Hepatocyte (in vitro differentiated cells): ENCODE measurements at regions not wholly inside any gene's neighbourhood (a gene's known extent, or its start where the extent isn't known, plus 50 kb on each side); places are given as distances from the start of the nearest gene placed in this dataset. TPM values are rescaled to one million over a fixed set of nuclear protein-coding genes. Genes with fewer than 3 reads are reported as not detected.
"Not testable (repeated sequence)": the region's sequence is repeated elsewhere in the genome, so short reads cannot be mapped to it uniquely, and the experiment has no call there.

Source experiments
- DNase-seq: peaks from one replicate; pipeline ENCODE4 v3.0.0-alpha.2; 2016; ENCODE audit warnings: low spot score
- H2AFZ ChIP-seq: fragments of 200-600 bp; sonication (generic); 2 replicates; pipeline ENCODE4 v1.6.0; 2016; ENCODE audit warnings: antibody characterized with exemption, mild to moderate bottlenecking
- H3K27ac ChIP-seq: fragments of 200-600 bp; sonication (generic); 2 replicates; pipeline ENCODE4 v1.5.1; 2016; ENCODE audit warnings: mild to moderate bottlenecking
- H3K27me3 ChIP-seq: fragments of 200-600 bp; sonication (generic); 2 replicates; pipeline ENCODE4 v1.6.1; 2016
- H3K36me3 ChIP-seq: fragments of 200-600 bp; sonication (generic); replicated peaks from 2 replicates; pipeline ENCODE4 v1.5.1; 2016; ENCODE audit warnings: low read depth; ENCODE audit not compliant: insufficient read depth
- H3K4me1 ChIP-seq: fragments of 200-600 bp; sonication (generic); 2 replicates; pipeline ENCODE4 v1.5.1; 2016; ENCODE audit warnings: mild to moderate bottlenecking, moderate library complexity; ENCODE audit not compliant: insufficient read depth
- H3K4me2 ChIP-seq: fragments of 200-600 bp; sonication (generic); 2 replicates; pipeline ENCODE4 v1.6.0; 2016
- H3K4me3 ChIP-seq: fragments of 200-600 bp; sonication (generic); 2 replicates; pipeline ENCODE4 v1.5.1; 2016; ENCODE audit warnings: mild to moderate bottlenecking
- H3K79me2 ChIP-seq: fragments of 200-600 bp; sonication (generic); 2 replicates; pipeline ENCODE4 v1.6.0; 2017; ENCODE audit warnings: mild to moderate bottlenecking
- H3K9me2 ChIP-seq: fragments of 200-600 bp; sonication (generic); replicated peaks from 2 replicates; pipeline ENCODE4 v1.6.0; 2017; ENCODE audit warnings: mild to moderate bottlenecking; ENCODE audit not compliant: insufficient read depth
- H3K9me3 ChIP-seq: fragments of 200-600 bp; sonication (generic); 2 replicates; pipeline ENCODE4 v1.5.1; 2016; ENCODE audit warnings: low read depth, mild to moderate bottlenecking
- H4K20me1 ChIP-seq: fragments of 200-600 bp; sonication (generic); 2 replicates; pipeline ENCODE4 v1.6.0; 2016; ENCODE audit warnings: mild to moderate bottlenecking; ENCODE audit not compliant: insufficient read depth, poor library complexity, severe bottlenecking
- EZH2 ChIP-seq: fragments of 200-600 bp; sonication (generic); IDR thresholded peaks from 2 replicates; pipeline ENCODE4 v1.6.1; 2016; ENCODE audit warnings: antibody characterized with exemption, mild to moderate bottlenecking, borderline replicate concordance
- EZH2phosphoT487 ChIP-seq: fragments of 200-600 bp; sonication (generic); IDR thresholded peaks from one replicate; pipeline ENCODE4 v1.6.1; 2018; ENCODE audit warnings: antibody characterized with exemption, mild to moderate bottlenecking, low read depth, moderate library complexity; ENCODE audit not compliant: unreplicated experiment, severe bottlenecking
- WGBS: methylation state at CpG from one replicate; pipeline ENCODE4 v1.1.6; 2016; ENCODE audit warnings: low lambda C conversion rate; ENCODE audit errors: missing lambda C conversion rate; 5-methylcytosine and 5-hydroxymethylcytosine counted together
- small RNA-seq: library from RNA; depleted of rRNA; stranded (forward); fragments of <200 nt; gene quantifications from one replicate; pipeline ENCODE3, GENCODE V24; 2014
- TF ChIP-seq, protein P1 (sequence below): fragments of 200-600 bp; sonication (generic); IDR thresholded peaks from 2 replicates; pipeline ENCODE4 v1.5.1; 2016; ENCODE audit warnings: antibody characterized with exemption, mild to moderate bottlenecking; ENCODE audit not compliant: poor library complexity

DNA sequence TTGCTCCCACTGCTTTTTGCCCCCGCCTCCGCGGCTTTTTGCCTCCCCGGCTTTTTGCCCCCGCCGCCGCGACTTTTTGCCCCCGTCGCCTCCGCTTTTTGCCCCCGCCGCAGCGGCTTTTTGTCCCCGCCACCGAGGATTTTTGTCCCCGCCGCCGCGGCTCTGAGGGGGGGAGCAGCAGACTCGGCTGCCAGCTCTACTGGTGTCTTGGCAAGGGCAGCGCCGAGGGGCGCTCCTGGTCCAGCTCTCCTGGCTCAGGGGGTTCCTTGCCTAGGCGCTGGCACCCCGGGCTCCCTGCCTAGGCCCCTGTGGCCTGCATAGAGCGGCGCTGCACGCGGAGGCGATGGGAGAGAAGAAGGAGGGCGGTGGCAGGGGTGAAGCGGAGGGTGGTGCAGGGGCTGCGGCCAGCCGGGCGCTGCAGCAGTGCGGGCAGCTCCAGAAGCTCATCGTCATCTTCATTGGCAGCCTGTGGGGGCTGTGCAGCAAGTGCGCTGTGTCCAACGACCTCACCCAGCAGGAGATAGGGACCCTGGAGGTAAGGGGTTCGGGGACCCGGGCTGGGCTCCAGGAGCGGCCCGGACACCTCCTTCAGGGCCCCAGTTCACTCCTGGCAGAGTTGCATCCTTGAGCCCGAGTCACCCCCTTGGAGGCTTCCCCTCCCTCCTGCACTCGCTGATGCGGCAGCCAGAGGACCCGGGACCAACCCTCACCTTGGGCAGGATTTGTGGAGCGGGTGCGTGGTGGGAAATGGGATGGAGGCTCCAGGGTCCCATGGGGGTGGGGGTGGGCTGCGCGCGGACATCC is 642.4 kb downstream of the GOLGA6L6 start:
- no peak for TF ChIP-seq EZH2
- no peak for TF ChIP-seq EZH2phosphoT487
- TF ChIP-seq, protein P1, sequence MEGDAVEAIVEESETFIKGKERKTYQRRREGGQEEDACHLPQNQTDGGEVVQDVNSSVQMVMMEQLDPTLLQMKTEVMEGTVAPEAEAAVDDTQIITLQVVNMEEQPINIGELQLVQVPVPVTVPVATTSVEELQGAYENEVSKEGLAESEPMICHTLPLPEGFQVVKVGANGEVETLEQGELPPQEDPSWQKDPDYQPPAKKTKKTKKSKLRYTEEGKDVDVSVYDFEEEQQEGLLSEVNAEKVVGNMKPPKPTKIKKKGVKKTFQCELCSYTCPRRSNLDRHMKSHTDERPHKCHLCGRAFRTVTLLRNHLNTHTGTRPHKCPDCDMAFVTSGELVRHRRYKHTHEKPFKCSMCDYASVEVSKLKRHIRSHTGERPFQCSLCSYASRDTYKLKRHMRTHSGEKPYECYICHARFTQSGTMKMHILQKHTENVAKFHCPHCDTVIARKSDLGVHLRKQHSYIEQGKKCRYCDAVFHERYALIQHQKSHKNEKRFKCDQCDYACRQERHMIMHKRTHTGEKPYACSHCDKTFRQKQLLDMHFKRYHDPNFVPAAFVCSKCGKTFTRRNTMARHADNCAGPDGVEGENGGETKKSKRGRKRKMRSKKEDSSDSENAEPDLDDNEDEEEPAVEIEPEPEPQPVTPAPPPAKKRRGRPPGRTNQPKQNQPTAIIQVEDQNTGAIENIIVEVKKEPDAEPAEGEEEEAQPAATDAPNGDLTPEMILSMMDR, result no peak
- WGBS, result 93% methylated on average over 37 of the region's 53 CpGs
- H3K4me2 ChIP-seq, result no peak overlapping the region
- no peak overlapping the region for H2AFZ ChIP-seq
- no peaks in the 10 kb centered on the region for H3K4me1 ChIP-seq
- H3K9me3 ChIP-seq, result no peaks in the 10 kb centered on the region
- H3K4me3 ChIP-seq, result no peak overlapping the region
- no peaks in the 10 kb centered on the region for H3K27me3 ChIP-seq
- H3K79me2 ChIP-seq, result no peaks in the 10 kb centered on the region
- DNase-seq, result no peak
- H3K27ac ChIP-seq, result no peak overlapping the region
- no peaks in the 10 kb centered on the region for H3K36me3 ChIP-seq
- no peaks in the 10 kb centered on the region for H3K9me2 ChIP-seq
- no peaks in the 10 kb centered on the region for H4K20me1 ChIP-seq

DNA sequence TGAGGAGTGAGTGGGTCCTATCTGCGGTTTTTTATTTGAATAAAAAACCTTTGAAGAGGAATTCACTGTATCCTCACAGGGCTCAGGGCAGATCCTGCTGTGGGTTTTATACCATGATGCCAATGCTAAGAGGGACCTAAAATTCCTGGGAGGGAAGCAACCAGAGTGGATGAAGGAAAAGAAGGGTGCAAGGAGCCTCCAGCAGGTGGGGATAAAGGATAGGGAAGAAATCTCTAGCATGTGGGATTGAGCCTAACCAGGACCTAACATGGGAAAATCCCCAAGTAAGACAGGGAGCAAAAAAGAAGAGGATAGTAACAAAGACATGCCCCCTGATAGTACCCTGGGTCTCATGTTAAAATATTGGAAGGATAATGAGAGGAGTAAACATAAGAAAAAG is 652.8 kb downstream of the GOLGA6L6 start:
- H3K4me1 ChIP-seq, H3K27ac ChIP-seq, H3K9me2 ChIP-seq, H3K4me3 ChIP-seq, H3K4me2 ChIP-seq, H3K36me3 ChIP-seq, H3K27me3 ChIP-seq, H4K20me1 ChIP-seq, H2AFZ ChIP-seq, H3K9me3 ChIP-seq, H3K79me2 ChIP-seq, DNase-seq: not testable (repeated sequence)
- 60% methylated on average over 1 of the region's 1 CpG for WGBS

DNA sequence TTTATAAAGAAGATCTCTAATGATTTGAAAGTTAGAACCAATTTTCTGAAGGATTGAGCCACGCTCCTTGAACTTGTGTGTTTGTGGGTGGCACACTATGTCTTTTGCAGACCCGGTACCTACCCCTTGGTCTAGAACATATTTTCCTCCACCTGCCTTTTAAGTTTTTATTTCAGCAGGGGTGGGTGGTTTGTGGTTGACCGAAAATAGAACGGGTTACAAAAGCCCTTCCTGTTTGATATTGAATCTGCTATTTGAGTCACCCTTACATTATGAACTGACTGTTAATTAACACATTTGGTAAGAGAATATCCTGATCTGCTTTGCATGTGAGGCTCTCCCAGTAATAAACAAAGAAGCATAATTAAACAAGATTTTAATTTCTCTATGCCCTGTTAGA is 697.5 kb downstream of the GOLGA6L6 start:
- not testable (repeated sequence) for H4K20me1 ChIP-seq, H3K4me2 ChIP-seq, H3K4me1 ChIP-seq, H3K9me3 ChIP-seq, H3K9me2 ChIP-seq, H2AFZ ChIP-seq, DNase-seq, H3K79me2 ChIP-seq, H3K4me3 ChIP-seq, H3K27ac ChIP-seq, H3K27me3 ChIP-seq, H3K36me3 ChIP-seq
- 81% methylated on average over 4 of the region's 4 CpGs for WGBS

Small RNAs in the stretch of these regions (small RNA-seq; reads per million reads assigned to genes)
- not detected for gene AC138701.2
- not detected for gene IGHD1OR15-1A
- gene IGHD2OR15-2A, result not detected
- not detected for gene IGHD3OR15-3A
- gene IGHD4OR15-4A, result not detected
- not detected for gene IGHD5OR15-5A
- gene RN7SL584P, result not detected
- gene RNU6-978P, result not detected
